HCT116 (cell line): ENCODE measurements at regions not wholly inside any gene's neighbourhood (a gene's known extent, or its start where the extent isn't known, plus 50 kb on each side); places are given as distances from the start of the nearest gene placed in this dataset.
"Not testable (repeated sequence)": the region's sequence is repeated elsewhere in the genome, so short reads cannot be mapped to it uniquely, and the experiment has no call there.

ENCODE experiments used
- CEBPB ChIP-seq: IDR thresholded peaks from 2 replicates; pipeline ENCODE4 v1.6.1; 2012; ENCODE audit warnings: low read depth
- CTCF ChIP-seq, 3 experiments: fragments of 200-600 bp in 1 of 3; sonication (generic) in 1 of 3; IDR thresholded peaks in 2 of 3; conservative IDR thresholded peaks in 1 of 3; 2 replicates each; pipeline ENCODE4 v1.5.1; 2012 to 2017; ENCODE audit warnings: low read depth in 2 of 3, low read length in 2 of 3, antibody characterized with exemption in 1 of 3, borderline replicate concordance in 1 of 3, control low read depth in 1 of 3, mild to moderate bottlenecking in 1 of 3, mixed read lengths in 1 of 3, mixed run types in 1 of 3, moderate library complexity in 1 of 3; ENCODE audit not compliant: insufficient read depth in 1 of 3
- EGR1 ChIP-seq: IDR thresholded peaks from 2 replicates; pipeline ENCODE4 v1.6.1; 2012; ENCODE audit warnings: low read depth
- EZH2 ChIP-seq: fragments of 200-600 bp; sonication (generic); IDR thresholded peaks from 2 replicates; pipeline ENCODE4 v1.6.1; 2017; ENCODE audit warnings: antibody characterized with exemption, mixed run types
- EZH2phosphoT487 ChIP-seq: fragments of 200-600 bp; IDR thresholded peaks from 2 replicates; pipeline ENCODE4 v1.6.1; 2018; ENCODE audit warnings: antibody characterized with exemption, borderline replicate concordance
- JUND ChIP-seq: IDR thresholded peaks from 2 replicates; pipeline ENCODE4 v1.6.1; 2012
- POLR2A ChIP-seq: IDR thresholded peaks from 2 replicates; pipeline ENCODE4 v1.7.0; 2011; ENCODE audit warnings: borderline replicate concordance; ENCODE audit not compliant: insufficient read depth, insufficient read length; ENCODE audit errors: extremely low read depth
- RAD21 ChIP-seq: IDR thresholded peaks from 2 replicates; pipeline ENCODE4 v1.6.1; 2012; ENCODE audit warnings: low read depth, mild to moderate bottlenecking
- REST ChIP-seq: IDR thresholded peaks from 2 replicates; pipeline ENCODE4 v1.6.1; 2012; ENCODE audit warnings: low read depth
- SIN3A ChIP-seq: IDR thresholded peaks from 2 replicates; pipeline ENCODE4 v1.6.1; 2012; ENCODE audit warnings: low read depth
- SP1 ChIP-seq: IDR thresholded peaks from 2 replicates; pipeline ENCODE4 v1.6.1; 2012; ENCODE audit warnings: low read depth
- YY1 ChIP-seq: IDR thresholded peaks from 2 replicates; pipeline ENCODE4 v1.6.1; 2011; ENCODE audit warnings: low read length, low read depth, moderate library complexity, mild to moderate bottlenecking; ENCODE audit not compliant: insufficient replicate concordance; ENCODE audit errors: extremely low read depth
- TF ChIP-seq, protein P1 (sequence below): IDR thresholded peaks from 2 replicates; pipeline ENCODE4 v1.6.1; 2012
- TF ChIP-seq, protein P2 (sequence below): IDR thresholded peaks from 2 replicates; pipeline ENCODE4 v1.6.1; 2011; ENCODE audit warnings: mild to moderate bottlenecking, low read length, moderate library complexity; ENCODE audit not compliant: insufficient replicate concordance; ENCODE audit errors: extremely low read depth

GRCh38 chr10:47681638-47681990 is 81.8 kb downstream of the SYT15B start:
- TF ChIP-seq, protein P1, sequence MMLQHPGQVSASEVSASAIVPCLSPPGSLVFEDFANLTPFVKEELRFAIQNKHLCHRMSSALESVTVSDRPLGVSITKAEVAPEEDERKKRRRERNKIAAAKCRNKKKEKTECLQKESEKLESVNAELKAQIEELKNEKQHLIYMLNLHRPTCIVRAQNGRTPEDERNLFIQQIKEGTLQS, result not testable (repeated sequence)
- not testable (repeated sequence) for TF ChIP-seq EZH2; JUND; RAD21; CTCF (IDR thresholded peaks at IDR 0.05 in 2 of 3, conservative IDR thresholded peaks at IDR 0.05 in 1 of 3; ENCODE audit: borderline replicate concordance in 1 of 3, insufficient read depth in 1 of 3, low read depth in 2 of 3, low read length in 2 of 3); POLR2A; SP1; EGR1; YY1; SIN3A; EZH2phosphoT487; REST; CEBPB
- TF ChIP-seq, protein P2, sequence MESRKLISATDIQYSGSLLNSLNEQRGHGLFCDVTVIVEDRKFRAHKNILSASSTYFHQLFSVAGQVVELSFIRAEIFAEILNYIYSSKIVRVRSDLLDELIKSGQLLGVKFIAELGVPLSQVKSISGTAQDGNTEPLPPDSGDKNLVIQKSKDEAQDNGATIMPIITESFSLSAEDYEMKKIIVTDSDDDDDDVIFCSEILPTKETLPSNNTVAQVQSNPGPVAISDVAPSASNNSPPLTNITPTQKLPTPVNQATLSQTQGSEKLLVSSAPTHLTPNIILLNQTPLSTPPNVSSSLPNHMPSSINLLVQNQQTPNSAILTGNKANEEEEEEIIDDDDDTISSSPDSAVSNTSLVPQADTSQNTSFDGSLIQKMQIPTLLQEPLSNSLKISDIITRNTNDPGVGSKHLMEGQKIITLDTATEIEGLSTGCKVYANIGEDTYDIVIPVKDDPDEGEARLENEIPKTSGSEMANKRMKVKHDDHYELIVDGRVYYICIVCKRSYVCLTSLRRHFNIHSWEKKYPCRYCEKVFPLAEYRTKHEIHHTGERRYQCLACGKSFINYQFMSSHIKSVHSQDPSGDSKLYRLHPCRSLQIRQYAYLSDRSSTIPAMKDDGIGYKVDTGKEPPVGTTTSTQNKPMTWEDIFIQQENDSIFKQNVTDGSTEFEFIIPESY, result not testable (repeated sequence)
